GM18511 (cell line): ENCODE measurements at regions not wholly inside any gene's neighbourhood (a gene's known extent, or its start where the extent isn't known, plus 50 kb on each side); places are given as distances from the start of the nearest gene placed in this dataset.
"Not testable (repeated sequence)": the region's sequence is repeated elsewhere in the genome, so short reads cannot be mapped to it uniquely, and the experiment has no call there.

Source experiments
- ATAC-seq: cut with Tn5 transposase; IDR thresholded peaks from one replicate; pipeline ENCODE4 v1.9.1; 2021; ENCODE audit warnings: mild to moderate bottlenecking, moderate library complexity; ENCODE audit not compliant: unreplicated experiment

DNA sequence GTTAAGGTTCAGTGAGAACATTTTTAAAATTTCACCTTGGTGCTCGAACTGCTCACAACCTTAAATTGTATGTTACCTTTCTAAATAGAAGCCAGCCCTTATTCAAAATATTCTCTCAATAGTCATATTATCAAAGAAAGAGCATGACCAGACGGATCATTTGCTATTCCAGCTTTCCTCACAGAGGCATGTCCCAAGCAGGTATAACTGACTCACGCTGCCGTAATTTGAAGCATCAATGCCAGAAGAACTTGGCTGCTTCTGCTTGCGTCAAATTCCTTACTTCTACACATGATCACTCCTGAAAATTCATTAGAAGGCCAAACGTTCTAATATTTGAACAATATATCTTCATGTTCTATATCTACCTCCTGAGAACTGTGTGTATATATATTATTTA lies 69.5 kb upstream of the VGLL4 start:
- ATAC-seq, result no peak

DNA sequence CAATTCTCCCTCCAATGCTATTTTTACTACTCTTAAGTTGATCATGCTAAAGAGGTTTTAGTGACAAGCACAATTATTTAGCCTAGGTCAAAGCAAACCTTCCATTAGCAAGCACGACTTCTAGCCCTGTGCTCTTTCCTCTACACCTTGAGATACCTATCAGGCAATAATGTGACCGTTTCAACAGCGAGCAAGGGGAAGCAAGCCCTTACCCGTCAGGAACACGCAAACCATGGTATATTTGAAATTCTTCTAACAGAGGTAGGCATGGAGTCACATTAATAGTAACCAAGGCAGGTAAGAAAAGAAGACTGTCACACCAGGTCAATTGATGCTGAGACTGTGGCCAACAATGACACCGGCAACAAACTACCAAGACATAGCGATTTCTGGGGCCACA lies 68.9 kb upstream of the VGLL4 start:
- ATAC-seq, result no peak

- no peak for ATAC-seq
These were observed 68.2 kb upstream of the VGLL4 start for GRCh38 chr3:11711876-11712275.

- no peak for ATAC-seq
These were observed 66.1 kb upstream of the VGLL4 start for GRCh38 chr3:11709782-11710181.

- not testable (repeated sequence) for ATAC-seq
These were observed 63.4 kb upstream of the VGLL4 start for GRCh38 chr3:11707084-11707483.

GRCh38 chr3:11706604-11707003 lies 62.9 kb upstream of the VGLL4 start:
- no peak for ATAC-seq

GRCh38 chr3:11705049-11705448 lies 61.3 kb upstream of the VGLL4 start:
- no peak for ATAC-seq

- no peak for ATAC-seq
These were observed 59.4 kb upstream of the VGLL4 start for GRCh38 chr3:11703146-11703545.

DNA sequence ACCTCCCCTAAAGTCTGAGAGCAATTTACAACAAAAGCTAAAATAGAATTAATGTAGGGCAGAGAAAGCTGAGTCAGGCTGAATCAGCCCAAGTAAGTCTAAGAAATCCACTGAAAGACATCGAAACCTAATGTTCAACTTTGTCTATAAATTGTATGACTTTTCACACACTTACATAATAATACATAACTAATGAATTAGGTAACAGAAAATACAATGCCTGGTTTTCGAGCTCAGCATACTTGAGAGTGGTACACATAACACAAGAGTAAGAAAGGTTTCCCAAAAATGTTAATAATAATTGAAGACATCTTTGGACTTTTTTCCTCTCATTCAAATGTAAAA lies 55.3 kb upstream of the VGLL4 start:
- no peak for ATAC-seq

DNA sequence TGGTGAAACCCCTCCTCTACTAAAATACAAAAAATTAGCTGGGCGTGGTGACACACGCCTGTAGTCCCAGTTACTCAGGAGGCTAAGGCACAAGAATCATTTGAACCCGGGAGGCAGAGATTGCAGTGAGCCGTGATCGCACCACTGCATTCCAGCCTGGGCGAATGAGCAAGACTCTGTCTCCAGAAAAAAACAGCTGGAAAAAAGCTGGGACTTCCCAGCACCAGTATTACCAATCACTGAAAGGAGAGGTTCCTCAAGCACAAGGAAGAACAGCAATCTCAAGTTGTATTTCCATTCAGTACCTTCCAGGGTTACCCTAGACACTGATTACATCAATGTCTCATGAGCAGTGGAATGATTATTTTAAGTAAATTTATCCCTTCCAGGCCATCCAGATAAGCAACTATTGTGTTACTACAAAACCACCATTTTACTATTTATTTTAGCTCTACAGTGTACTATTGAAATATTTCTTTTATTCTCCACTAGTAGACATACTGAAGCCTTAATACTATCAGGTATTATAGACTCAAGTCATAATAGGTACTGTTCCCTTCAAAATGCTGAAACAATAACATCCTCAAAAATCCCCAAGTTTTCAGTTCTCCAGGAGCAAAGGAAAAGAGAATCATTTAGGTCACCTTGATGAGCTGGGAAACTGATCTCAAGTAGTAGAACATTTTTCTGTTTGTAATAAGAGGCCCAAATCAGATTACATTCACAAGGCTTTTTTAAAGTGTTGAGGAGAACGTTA lies 54.8 kb upstream of the VGLL4 start:
- no peak for ATAC-seq

DNA sequence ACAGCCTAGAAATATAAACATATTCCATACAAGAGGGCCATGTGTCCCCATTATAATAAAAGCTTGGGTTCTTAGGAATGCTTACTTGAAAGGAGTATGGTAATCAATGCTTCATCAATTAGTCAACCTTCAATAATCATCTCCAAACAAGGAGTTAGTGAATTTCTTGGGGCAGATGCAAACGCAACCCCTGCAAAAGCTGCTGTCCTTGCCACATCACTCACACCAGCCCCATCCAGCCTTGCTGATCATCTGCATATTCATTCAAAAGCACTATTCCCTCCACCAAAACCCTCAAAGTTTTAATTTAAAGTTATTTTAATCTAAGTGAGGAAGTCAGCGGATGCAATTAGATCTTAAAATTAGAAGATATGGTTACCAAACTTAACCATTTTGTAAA lies 54.0 kb upstream of the VGLL4 start:
- no peak for ATAC-seq

DNA sequence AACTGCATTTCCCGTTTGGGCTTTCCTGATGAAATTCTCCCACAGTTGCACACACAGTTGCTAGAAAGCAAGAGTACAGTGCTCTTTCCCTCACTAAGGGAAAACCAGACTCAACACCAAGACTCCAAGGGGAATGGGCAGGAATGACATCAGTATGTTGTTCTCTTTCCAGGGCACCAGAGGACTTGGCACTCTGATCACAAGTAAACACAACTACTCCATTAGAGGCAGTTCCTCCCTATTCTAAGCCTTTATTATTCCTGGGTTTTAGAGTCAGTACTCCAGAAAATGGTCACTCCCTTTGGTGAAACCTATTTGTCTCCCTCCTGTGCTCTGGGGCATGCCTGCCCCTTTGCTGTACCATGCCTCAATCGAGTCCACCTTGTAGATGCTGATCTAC lies 52.3 kb upstream of the VGLL4 start:
- ATAC-seq, result no peak
